K562 (cell line): ENCODE measurements at regions not wholly inside any gene's neighbourhood (a gene's known extent, or its start where the extent isn't known, plus 50 kb on each side); places are given as distances from the start of the nearest gene placed in this dataset.

Experiments used
- CHD2 ChIP-seq: IDR thresholded peaks from 2 replicates; pipeline ENCODE4 v1.6.1; 2011; ENCODE audit warnings: low read depth, low read length
- EZH2 ChIP-seq: IDR thresholded peaks from 2 replicates; pipeline ENCODE4 v1.6.1; 2012; ENCODE audit warnings: low read depth, mild to moderate bottlenecking, inconsistent platforms, low read length, borderline replicate concordance
- KDM4B ChIP-seq, 2 experiments: fragments of 450-650 bp in 1 of 2; sonication (generic) in 1 of 2; IDR thresholded peaks; 2 replicates each; pipeline ENCODE4 v1.6.1; 2016 to 2017; ENCODE audit warnings: borderline replicate concordance in 2 of 2, antibody characterized with exemption in 1 of 2, low read depth in 1 of 2, mild to moderate bottlenecking in 1 of 2
- POLR2AphosphoS5 ChIP-seq: IDR thresholded peaks from 2 replicates; pipeline ENCODE4 v1.6.1; 2011; ENCODE audit warnings: mild to moderate bottlenecking, low read depth, low read length, moderate library complexity; ENCODE audit not compliant: control insufficient read depth, insufficient read depth
- U2AF1 ChIP-seq: fragments of 200-400 bp; formaldehyde crosslinking; optimal IDR thresholded peaks from 2 replicates; pipeline ENCODE3; 2017; ENCODE audit warnings: mild to moderate bottlenecking, low read depth, low read length, moderate library complexity
- TF ChIP-seq, protein P1 (sequence below): sonication (generic); formaldehyde crosslinking; IDR thresholded peaks from 2 replicates; pipeline ENCODE4 v1.8.1; 2023; ENCODE audit warnings: mild to moderate bottlenecking, missing genetic modification reagents, moderate library complexity
- TF ChIP-seq, protein P2 (sequence below), 2 experiments: fragments of 450-650 bp; formaldehyde crosslinking in 1 of 2; IDR thresholded peaks; 2 replicates each; pipeline versions ENCODE4 v1.4.0 to v1.6.1; 2014 to 2020; ENCODE audit warnings: mild to moderate bottlenecking in 2 of 2, borderline replicate concordance in 1 of 2, low read depth in 1 of 2
- TF ChIP-seq, protein P3 (sequence below), 3 experiments: IDR thresholded peaks in 2 of 3; conservative IDR thresholded peaks in 1 of 3; 2 replicates each; pipeline ENCODE4 v1.5.1; 2011 to 2012; ENCODE audit warnings: low read length in 3 of 3, mild to moderate bottlenecking in 3 of 3, control low read depth in 2 of 3, improper control_type of control experiment in 1 of 3, inconsistent platforms in 1 of 3, low read depth in 1 of 3, mixed read lengths in 1 of 3, moderate library complexity in 1 of 3; ENCODE audit not compliant: insufficient read depth in 2 of 3

DNA sequence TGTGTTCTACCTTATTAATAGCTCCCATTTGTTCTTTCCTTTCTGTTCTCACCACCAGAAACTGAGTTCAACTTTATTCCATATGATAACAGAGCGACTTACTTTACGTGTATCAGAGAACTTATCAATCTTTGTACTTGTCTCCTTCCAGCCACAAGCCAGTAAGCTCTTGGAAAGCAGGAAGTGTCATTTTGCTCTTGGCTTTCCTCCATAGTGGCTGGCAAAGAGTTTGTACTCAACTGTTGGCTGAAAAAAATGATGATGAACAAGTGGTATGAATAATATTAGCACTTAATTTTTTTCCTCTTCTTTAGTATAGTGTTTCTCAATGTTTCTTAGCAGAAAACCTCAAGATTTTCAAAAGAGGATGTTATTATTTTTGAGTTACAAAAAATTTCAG, 182.4 kb upstream of the TOM1L1 start:
- TF ChIP-seq, protein P1, sequence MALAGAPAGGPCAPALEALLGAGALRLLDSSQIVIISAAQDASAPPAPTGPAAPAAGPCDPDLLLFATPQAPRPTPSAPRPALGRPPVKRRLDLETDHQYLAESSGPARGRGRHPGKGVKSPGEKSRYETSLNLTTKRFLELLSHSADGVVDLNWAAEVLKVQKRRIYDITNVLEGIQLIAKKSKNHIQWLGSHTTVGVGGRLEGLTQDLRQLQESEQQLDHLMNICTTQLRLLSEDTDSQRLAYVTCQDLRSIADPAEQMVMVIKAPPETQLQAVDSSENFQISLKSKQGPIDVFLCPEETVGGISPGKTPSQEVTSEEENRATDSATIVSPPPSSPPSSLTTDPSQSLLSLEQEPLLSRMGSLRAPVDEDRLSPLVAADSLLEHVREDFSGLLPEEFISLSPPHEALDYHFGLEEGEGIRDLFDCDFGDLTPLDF (CRISPR knock-in tag), result no peak
- no peak for TF ChIP-seq POLR2AphosphoS5
- no peak for TF ChIP-seq EZH2
- TF ChIP-seq, protein P2, sequence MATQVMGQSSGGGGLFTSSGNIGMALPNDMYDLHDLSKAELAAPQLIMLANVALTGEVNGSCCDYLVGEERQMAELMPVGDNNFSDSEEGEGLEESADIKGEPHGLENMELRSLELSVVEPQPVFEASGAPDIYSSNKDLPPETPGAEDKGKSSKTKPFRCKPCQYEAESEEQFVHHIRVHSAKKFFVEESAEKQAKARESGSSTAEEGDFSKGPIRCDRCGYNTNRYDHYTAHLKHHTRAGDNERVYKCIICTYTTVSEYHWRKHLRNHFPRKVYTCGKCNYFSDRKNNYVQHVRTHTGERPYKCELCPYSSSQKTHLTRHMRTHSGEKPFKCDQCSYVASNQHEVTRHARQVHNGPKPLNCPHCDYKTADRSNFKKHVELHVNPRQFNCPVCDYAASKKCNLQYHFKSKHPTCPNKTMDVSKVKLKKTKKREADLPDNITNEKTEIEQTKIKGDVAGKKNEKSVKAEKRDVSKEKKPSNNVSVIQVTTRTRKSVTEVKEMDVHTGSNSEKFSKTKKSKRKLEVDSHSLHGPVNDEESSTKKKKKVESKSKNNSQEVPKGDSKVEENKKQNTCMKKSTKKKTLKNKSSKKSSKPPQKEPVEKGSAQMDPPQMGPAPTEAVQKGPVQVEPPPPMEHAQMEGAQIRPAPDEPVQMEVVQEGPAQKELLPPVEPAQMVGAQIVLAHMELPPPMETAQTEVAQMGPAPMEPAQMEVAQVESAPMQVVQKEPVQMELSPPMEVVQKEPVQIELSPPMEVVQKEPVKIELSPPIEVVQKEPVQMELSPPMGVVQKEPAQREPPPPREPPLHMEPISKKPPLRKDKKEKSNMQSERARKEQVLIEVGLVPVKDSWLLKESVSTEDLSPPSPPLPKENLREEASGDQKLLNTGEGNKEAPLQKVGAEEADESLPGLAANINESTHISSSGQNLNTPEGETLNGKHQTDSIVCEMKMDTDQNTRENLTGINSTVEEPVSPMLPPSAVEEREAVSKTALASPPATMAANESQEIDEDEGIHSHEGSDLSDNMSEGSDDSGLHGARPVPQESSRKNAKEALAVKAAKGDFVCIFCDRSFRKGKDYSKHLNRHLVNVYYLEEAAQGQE (IDR thresholded peaks at IDR 0.05; ENCODE audit: borderline replicate concordance), result no peak
- TF ChIP-seq, protein P2 (CRISPR knock-in tag; IDR thresholded peaks at IDR 0.05; ENCODE audit: low read depth), result no peak
- TF ChIP-seq, protein P3, sequence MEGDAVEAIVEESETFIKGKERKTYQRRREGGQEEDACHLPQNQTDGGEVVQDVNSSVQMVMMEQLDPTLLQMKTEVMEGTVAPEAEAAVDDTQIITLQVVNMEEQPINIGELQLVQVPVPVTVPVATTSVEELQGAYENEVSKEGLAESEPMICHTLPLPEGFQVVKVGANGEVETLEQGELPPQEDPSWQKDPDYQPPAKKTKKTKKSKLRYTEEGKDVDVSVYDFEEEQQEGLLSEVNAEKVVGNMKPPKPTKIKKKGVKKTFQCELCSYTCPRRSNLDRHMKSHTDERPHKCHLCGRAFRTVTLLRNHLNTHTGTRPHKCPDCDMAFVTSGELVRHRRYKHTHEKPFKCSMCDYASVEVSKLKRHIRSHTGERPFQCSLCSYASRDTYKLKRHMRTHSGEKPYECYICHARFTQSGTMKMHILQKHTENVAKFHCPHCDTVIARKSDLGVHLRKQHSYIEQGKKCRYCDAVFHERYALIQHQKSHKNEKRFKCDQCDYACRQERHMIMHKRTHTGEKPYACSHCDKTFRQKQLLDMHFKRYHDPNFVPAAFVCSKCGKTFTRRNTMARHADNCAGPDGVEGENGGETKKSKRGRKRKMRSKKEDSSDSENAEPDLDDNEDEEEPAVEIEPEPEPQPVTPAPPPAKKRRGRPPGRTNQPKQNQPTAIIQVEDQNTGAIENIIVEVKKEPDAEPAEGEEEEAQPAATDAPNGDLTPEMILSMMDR (IDR thresholded peaks at IDR 0.05 in 2 of 3, conservative IDR thresholded peaks at IDR 0.05 in 1 of 3; ENCODE audit: insufficient read depth in 2 of 3, low read depth in 1 of 3, low read length in 3 of 3), result no peak
- TF ChIP-seq CHD2, result no peak
- no peak for TF ChIP-seq KDM4B (IDR thresholded peaks at IDR 0.05; ENCODE audit: borderline replicate concordance in 2 of 2, low read depth in 1 of 2)
- TF ChIP-seq U2AF1, result no peak
